Stomach (tissue), 4 donors: ENCODE measurements at regions not wholly inside any gene's neighbourhood (a gene's known extent, or its start where the extent isn't known, plus 50 kb on each side); places are given as distances from the start of the nearest gene placed in this dataset.

Source experiments
- EP300 ChIP-seq: sonication (generic); formaldehyde crosslinking; IDR thresholded peaks from one replicate; pipeline ENCODE4 v1.6.1; 2017; ENCODE audit warnings: antibody characterized with exemption
- TF ChIP-seq, protein P1 (sequence below), 7 experiments: fragments of 450-650 bp in 4 of 7; fragments of 200-600 bp in 3 of 7; sonication (generic) in 3 of 7; IDR thresholded peaks; one replicate each; pipeline ENCODE4 v1.5.1; 2016 to 2019; ENCODE audit warnings: antibody characterized with exemption in 7 of 7, control low read depth in 2 of 7, mild to moderate bottlenecking in 1 of 7

GRCh38 chr2:74045454-74045853 is 60.7 kb downstream of the TET3 start:
- TF ChIP-seq, protein P1, sequence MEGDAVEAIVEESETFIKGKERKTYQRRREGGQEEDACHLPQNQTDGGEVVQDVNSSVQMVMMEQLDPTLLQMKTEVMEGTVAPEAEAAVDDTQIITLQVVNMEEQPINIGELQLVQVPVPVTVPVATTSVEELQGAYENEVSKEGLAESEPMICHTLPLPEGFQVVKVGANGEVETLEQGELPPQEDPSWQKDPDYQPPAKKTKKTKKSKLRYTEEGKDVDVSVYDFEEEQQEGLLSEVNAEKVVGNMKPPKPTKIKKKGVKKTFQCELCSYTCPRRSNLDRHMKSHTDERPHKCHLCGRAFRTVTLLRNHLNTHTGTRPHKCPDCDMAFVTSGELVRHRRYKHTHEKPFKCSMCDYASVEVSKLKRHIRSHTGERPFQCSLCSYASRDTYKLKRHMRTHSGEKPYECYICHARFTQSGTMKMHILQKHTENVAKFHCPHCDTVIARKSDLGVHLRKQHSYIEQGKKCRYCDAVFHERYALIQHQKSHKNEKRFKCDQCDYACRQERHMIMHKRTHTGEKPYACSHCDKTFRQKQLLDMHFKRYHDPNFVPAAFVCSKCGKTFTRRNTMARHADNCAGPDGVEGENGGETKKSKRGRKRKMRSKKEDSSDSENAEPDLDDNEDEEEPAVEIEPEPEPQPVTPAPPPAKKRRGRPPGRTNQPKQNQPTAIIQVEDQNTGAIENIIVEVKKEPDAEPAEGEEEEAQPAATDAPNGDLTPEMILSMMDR (IDR thresholded peaks at IDR 0.05), result no peak
- TF ChIP-seq EP300, result no peak
